Calu3 (cell line): ENCODE measurements at regions not wholly inside any gene's neighbourhood (a gene's known extent, or its start where the extent isn't known, plus 50 kb on each side); places are given as distances from the start of the nearest gene placed in this dataset.

Experiments
- BruUV-seq: library from RNA; stranded (reverse); fragments of 400-500 nt; replicated peaks from 2 replicates; lab custom pipeline; 2021; lab: Mats Ljungman, UMichigan
- CTCF ChIA-PET: fragments of 300-600 bp; sonication (Branson Sonifier 250); formaldehyde crosslinking; loops from one replicate; lab custom pipeline; 2022; ENCODE audit warnings: antibody characterized with exemption; lab: Charles Lee
- DNase-seq: peaks from one replicate; pipeline ENCODE4 v3.0.0; 2022
- H3K27ac Mint-ChIP-seq: one replicate; pipeline ENCODE4 v1.8.0; 2022; ENCODE audit warnings: mixed read lengths; ENCODE audit not compliant: unreplicated experiment
- H3K27me3 Mint-ChIP-seq: one replicate; pipeline ENCODE4 v1.8.0; 2022; ENCODE audit warnings: mixed read lengths; ENCODE audit not compliant: unreplicated experiment
- H3K36me3 Mint-ChIP-seq: one replicate; pipeline ENCODE4 v1.8.0; 2022; ENCODE audit warnings: mild to moderate bottlenecking, moderate library complexity, mixed read lengths; ENCODE audit not compliant: insufficient read depth, unreplicated experiment
- H3K4me1 Mint-ChIP-seq: one replicate; pipeline ENCODE4 v1.8.0; 2022; ENCODE audit warnings: mild to moderate bottlenecking, low read depth, mixed read lengths; ENCODE audit not compliant: unreplicated experiment
- H3K4me3 Mint-ChIP-seq: one replicate; pipeline ENCODE4 v1.8.0; 2022; ENCODE audit warnings: mild to moderate bottlenecking, low read depth, moderate library complexity, mixed read lengths; ENCODE audit not compliant: unreplicated experiment
- H3K9me3 Mint-ChIP-seq: one replicate; pipeline ENCODE4 v1.8.0; 2022; ENCODE audit warnings: low read depth, mixed read lengths; ENCODE audit not compliant: unreplicated experiment
- CTCF ChIP-seq: fragments of 200-600 bp; IDR thresholded peaks from one replicate; pipeline ENCODE4 v1.8.0; 2022; ENCODE audit warnings: antibody characterized with exemption; ENCODE audit not compliant: unreplicated experiment
- intact Hi-C: fragments of 100-400 bp; cut with micrococcal nuclease; formaldehyde crosslinking; loops from one replicate; pipeline ENCODE4 v1.10.0; 2022; ENCODE audit not compliant: unreplicated experiment

- CTCF ChIA-PET, result no interaction called here
- no peaks in the 10 kb centered on the region for H3K36me3 Mint-ChIP-seq
- no peaks in the 10 kb centered on the region for H3K27me3 Mint-ChIP-seq
- no peaks in the 10 kb centered on the region for H3K4me1 Mint-ChIP-seq
- no peak overlapping the region for H3K27ac Mint-ChIP-seq
- TF ChIP-seq CTCF, result no peak
- no peaks in the 10 kb centered on the region for H3K9me3 Mint-ChIP-seq
- no peak for DNase-seq
- H3K4me3 Mint-ChIP-seq, result no peak overlapping the region
- no TSS peak for BruUV-seq
- intact Hi-C loops, result no loop called here
Measured at GRCh38 chr12:58184212-58184611, 242.8 kb downstream of the ATP23 start.

DNA sequence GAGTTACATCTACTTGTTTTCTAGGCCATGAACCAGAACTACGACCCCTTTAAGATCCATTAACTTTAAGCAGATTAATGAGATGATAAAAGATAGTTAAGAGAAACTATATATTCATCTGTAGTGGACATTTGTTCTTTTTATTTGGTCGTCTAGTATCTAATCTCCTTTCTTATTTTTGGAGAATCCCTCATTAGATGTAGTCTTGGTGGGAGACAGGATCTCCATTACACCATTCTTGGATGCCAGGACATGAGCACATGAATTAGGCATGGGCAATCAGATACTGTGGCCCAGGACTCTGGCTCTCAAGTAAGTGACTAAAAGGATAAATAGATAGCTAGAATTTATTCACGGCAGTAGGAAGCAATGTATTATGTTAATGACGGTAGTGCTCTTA is 245.0 kb downstream of the ATP23 start:
- Mint-ChIP-seq H3K27ac (no peak overlapping the region), H3K9me3 (no peaks in the 10 kb centered on the region), H3K4me3 (no peak overlapping the region), H3K36me3 (no peaks in the 10 kb centered on the region), H3K4me1 (no peaks in the 10 kb centered on the region), H3K27me3 (no peaks in the 10 kb centered on the region)
- no TSS peak for BruUV-seq
- DNase-seq, result no peak
- TF ChIP-seq CTCF, result no peak
- CTCF ChIA-PET, result no interaction called here
- intact Hi-C loops, result no loop called here

DNA sequence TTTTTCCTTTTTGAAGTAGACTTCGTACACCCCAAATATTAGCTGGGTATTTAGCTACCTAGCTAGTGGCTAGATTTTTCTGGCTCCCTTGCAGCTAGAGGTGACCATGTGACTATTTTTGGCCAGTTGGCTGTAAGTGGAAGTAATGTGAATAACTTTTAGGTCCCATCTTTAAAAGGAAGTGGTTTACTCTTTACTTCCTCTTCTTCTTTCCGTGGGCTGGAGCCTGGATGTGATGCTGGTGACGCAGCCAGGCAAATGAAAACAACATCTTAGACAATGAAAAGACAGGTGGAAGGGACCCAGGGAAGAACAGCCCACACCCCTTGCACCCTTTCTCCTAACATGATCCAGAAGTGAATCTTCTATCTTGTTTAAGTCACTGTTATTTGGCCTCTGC is 245.5 kb downstream of the ATP23 start:
- intact Hi-C loops, result no loop called here
- Mint-ChIP-seq H3K4me1 (no peaks in the 10 kb centered on the region), H3K27ac (no peak overlapping the region), H3K9me3 (peaks cover 2% of the 10 kb centered on the region), H3K27me3 (no peaks in the 10 kb centered on the region), H3K4me3 (no peak overlapping the region), H3K36me3 (no peaks in the 10 kb centered on the region)
- no peak for TF ChIP-seq CTCF
- CTCF ChIA-PET, result no interaction called here
- no TSS peak for BruUV-seq
- DNase-seq, result no peak

DNA sequence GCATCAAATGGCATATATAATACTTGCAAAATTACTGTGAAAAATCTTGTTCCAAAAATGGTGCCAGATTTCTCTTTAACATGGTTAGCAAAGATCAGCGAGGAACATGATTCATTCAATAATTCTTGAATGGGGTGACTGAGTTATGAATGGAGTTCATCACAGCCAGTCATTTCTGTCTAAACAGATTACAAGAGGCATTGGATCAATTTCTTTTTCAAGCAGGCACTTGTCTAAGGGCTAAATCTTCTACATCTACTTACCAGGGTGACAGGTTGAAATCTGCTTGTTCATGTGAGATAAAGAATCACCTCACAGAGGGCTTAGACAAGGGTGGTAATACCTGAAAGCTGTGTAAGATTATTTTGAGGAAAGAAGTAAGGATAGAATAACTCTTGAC is 247.7 kb downstream of the ATP23 start:
- no peaks in the 10 kb centered on the region for H3K36me3 Mint-ChIP-seq
- H3K27me3 Mint-ChIP-seq, result no peaks in the 10 kb centered on the region
- no peak overlapping the region for H3K27ac Mint-ChIP-seq
- no TSS peak for BruUV-seq
- H3K4me1 Mint-ChIP-seq, result no peaks in the 10 kb centered on the region
- no peak for DNase-seq
- peaks cover 5% of the 10 kb centered on the region for H3K9me3 Mint-ChIP-seq
- TF ChIP-seq CTCF, result no peak
- intact Hi-C loops, result no loop called here
- CTCF ChIA-PET, result no interaction called here
- H3K4me3 Mint-ChIP-seq, result no peak overlapping the region
